ENCODE measurements at regions not wholly inside any gene's neighbourhood (a gene's known extent, or its start where the extent isn't known, plus 50 kb on each side); places are given as distances from the start of the nearest gene placed in this dataset.

GRCh38 chr13:62779161-62779560 lies 1363.5 kb upstream of the PCDH20 start:
- TF ChIP-seq CTCF (conservative IDR thresholded peaks at IDR 0.05) (no peak), ZFX (IDR thresholded peaks at IDR 0.05) (no peak)

Measured in C4-2B (cell line).